Effector memory CD8-positive, alpha-beta T cell (primary cell): ENCODE measurements at regions not wholly inside any gene's neighbourhood (a gene's known extent, or its start where the extent isn't known, plus 50 kb on each side); places are given as distances from the start of the nearest gene placed in this dataset.

Source experiments
- ATAC-seq: fragments of 150-1000 bp; cut with Tn5 transposase; replicated peaks from 2 replicates; pipeline ENCODE4 v1.10.0; 2021; ENCODE audit warnings: mild to moderate bottlenecking, moderate library complexity
- DNase-seq, 3 experiments: peaks; one replicate each; pipeline ENCODE4 v3.0.0; 2021
- H3K27ac Mint-ChIP-seq, 2 donors: one replicate each; pipeline ENCODE4 v1.8.0; 2022; ENCODE audit warnings: mild to moderate bottlenecking in 2 of 2, mixed read lengths in 2 of 2, moderate library complexity in 2 of 2
- H3K27me3 Mint-ChIP-seq, 2 donors: one replicate each; pipeline ENCODE4 v1.8.0; 2022; ENCODE audit warnings: mixed read lengths in 2 of 2
- H3K36me3 Mint-ChIP-seq: one replicate; pipeline ENCODE4 v1.8.0; 2022; ENCODE audit warnings: mild to moderate bottlenecking, moderate library complexity, mixed read lengths; ENCODE audit not compliant: insufficient read depth
- H3K4me1 Mint-ChIP-seq, 2 donors: one replicate each; pipeline ENCODE4 v1.8.0; 2022; ENCODE audit warnings: low read depth in 2 of 2, mixed read lengths in 2 of 2
- H3K4me3 Mint-ChIP-seq, 2 donors: one replicate each; pipeline ENCODE4 v1.8.0; 2022; ENCODE audit warnings: mild to moderate bottlenecking in 2 of 2, mixed read lengths in 2 of 2, moderate library complexity in 2 of 2
- H3K9me3 Mint-ChIP-seq, 2 donors: one replicate each; pipeline ENCODE4 v1.8.0; 2022; ENCODE audit warnings: mixed read lengths in 2 of 2

DNA sequence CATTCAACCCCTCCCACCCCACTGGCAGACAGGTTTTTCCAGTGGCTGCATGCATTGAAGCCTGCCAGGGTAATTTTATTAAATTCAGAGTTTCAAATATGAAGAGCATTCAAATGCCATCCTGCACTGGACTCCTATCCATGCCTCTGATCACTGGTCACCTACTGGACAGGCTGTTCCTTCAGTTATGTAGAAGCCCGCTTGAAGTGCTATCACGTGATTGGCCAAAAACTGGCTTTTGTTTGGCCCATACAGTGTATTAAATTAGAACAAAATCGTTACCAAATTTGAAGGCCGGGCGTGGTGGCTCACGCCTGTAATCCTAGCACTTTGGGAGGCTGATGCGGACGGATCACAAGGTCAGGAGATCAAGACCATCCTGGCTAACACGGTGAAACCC lies 464.1 kb downstream of the TSN start:
- DNase-seq (no peak), ATAC-seq (no peak)
- Mint-ChIP-seq H3K27ac (no peak overlapping the region), H3K4me1 (no peaks in the 10 kb centered on the region), H3K27me3 (no peaks in the 10 kb centered on the region), H3K9me3 (no peaks in the 10 kb centered on the region), H3K36me3 (no peaks in the 10 kb centered on the region), H3K4me3 (no peak overlapping the region)

DNA sequence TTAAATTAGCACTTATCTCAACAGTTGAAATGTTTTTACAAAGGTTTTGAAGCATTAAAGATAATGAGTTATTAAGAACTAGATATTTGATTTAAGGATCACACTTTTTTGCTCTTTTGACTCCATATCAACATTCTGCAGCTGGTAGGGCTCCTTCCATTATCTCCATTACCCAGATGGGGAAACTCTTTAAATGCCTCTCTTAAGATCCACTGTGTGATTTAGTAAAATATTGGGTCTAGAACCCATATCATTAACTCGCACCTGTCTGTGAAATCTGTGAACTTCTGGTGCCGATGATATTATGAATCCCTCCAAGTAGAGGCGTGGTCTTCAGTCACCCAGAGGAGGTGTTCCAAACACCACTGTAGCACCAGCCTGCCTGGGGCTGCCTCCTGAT lies 466.2 kb downstream of the TSN start:
- Mint-ChIP-seq H3K27ac (no peak overlapping the region), H3K9me3 (peaks cover 5 to 8% of the 10 kb centered on the region in 2 donors), H3K36me3 (no peaks in the 10 kb centered on the region), H3K4me1 (no peaks in the 10 kb centered on the region), H3K27me3 (peaks cover 0 to 6% of the 10 kb centered on the region in 2 donors), H3K4me3 (no peak overlapping the region)
- ATAC-seq (no peak), DNase-seq (no peak)

DNA sequence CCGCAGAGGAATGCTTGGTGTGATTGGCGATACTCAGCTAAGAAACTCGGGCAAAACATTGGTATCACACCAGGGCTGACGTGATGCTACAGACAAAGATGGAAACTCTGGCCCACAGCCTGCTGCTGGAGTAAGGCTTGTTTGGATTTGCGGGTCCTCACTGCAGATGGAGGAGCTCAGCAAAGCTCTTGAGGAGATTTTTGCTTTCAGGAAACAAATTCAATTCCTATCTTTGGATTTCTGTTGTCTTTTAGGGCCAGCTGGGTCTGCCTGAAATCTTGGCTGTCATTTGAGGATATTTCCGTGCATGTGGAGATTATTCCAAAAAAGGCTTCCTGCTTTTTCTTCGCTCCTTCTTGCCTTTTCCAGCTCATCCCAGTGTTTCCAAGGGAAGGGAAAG lies 475.8 kb downstream of the TSN start:
- ATAC-seq (no peak), DNase-seq (no peak)
- no peaks in the 10 kb centered on the region for H3K4me1 Mint-ChIP-seq
- no peaks in the 10 kb centered on the region for H3K36me3 Mint-ChIP-seq
- H3K27ac Mint-ChIP-seq, result no peak overlapping the region
- peaks cover 0 to 1% of the 10 kb centered on the region in 2 donors for H3K27me3 Mint-ChIP-seq
- peaks cover 1 to 10% of the 10 kb centered on the region in 2 donors for H3K9me3 Mint-ChIP-seq
- H3K4me3 Mint-ChIP-seq, result no peak overlapping the region

DNA sequence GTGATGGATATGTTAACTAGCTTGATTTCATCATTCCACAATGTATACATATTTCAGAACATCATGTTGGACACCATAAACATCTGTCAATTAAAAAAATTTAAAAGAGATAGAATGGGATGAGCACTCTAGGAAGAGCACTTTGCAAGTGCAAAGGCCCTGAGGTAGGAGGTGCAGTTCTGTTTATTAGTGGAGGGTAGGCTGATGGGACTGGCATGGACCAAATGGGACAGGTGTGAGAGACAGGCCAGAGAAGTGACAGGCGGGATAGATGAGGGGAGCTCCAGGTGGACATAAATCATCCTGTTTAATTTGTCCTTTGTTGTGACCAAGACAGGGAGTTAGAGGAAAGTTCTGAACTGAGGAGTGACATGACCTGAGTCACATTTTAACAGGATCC lies 477.9 kb downstream of the TSN start:
- no peaks in the 10 kb centered on the region for H3K4me1 Mint-ChIP-seq
- ATAC-seq, result no peak

DNA sequence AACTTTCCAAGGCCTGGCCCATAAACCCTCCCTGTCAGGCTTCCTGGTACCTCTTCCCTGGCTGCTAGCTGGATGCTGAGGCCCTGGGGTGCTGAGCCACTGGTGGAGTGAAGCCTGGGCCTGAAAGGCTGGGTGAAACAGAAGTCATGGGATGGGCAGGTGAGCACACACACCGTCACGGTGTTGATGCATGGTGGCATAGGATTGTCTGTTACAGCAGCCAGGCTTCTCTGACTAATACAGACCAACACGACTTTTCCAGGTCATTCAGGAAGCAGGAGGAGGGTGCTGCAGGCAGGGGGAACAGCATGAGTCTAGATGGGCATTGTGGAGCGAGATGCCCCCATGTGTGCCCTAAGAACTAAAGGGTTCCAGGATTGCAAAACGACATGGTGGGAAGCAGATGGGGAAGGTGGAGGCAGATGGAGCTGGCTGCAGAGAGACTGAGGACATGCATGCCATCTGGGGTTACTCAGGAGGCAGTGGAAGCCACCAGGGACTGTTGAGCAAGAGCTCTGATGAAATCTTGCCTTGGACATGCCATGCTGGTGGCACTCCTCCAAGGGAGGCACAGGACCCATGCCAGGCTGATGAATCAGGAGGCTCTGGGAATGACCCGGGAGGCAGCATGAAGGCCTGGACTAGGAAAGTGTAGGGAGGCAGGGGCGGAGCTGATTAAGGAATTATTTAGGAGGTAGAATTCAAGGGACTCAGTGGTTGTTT lies 480.9 kb downstream of the TSN start:
- ATAC-seq, result no peak
- no peak overlapping the region for H3K4me3 Mint-ChIP-seq

More for the DNA sequence above, 477.9 kb downstream of the TSN start:
- Mint-ChIP-seq H3K27me3 (no peaks in the 10 kb centered on the region), H3K4me3 (no peak overlapping the region), H3K9me3 (no peaks in the 10 kb centered on the region), H3K36me3 (no peaks in the 10 kb centered on the region), H3K27ac (no peak overlapping the region)
- DNase-seq, result no peak

DNA sequence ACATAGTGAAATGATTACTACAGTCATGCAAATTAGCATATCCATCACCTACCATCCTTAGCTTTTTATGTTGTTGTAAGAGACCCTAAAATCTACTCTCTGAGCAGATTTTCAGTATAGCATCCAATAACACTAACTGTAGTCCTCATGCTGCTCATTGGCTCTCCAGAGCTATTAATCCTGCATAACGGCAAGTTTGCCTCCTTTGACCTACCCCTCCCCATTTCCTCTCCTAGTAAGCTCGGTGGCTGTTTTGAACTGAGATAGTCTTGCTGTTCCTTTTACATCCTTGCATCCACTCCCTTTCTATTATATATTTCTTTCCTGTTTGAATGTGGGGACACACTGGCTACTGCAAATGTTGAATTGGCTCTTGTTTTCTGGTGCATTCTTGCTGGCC lies 481.5 kb downstream of the TSN start:
- no peaks in the 10 kb centered on the region for H3K4me1 Mint-ChIP-seq
- DNase-seq, result no peak
- no peaks in the 10 kb centered on the region for H3K36me3 Mint-ChIP-seq
- H3K27me3 Mint-ChIP-seq, result no peaks in the 10 kb centered on the region
- no peak overlapping the region for H3K4me3 Mint-ChIP-seq
- no peaks in the 10 kb centered on the region for H3K9me3 Mint-ChIP-seq
- ATAC-seq, result no peak
- H3K27ac Mint-ChIP-seq, result no peak overlapping the region

More for the DNA sequence above, 480.9 kb downstream of the TSN start:
- no peaks in the 10 kb centered on the region for H3K4me1 Mint-ChIP-seq
- H3K27ac Mint-ChIP-seq, result no peak overlapping the region
- H3K27me3 Mint-ChIP-seq, result no peaks in the 10 kb centered on the region
- no peaks in the 10 kb centered on the region for H3K9me3 Mint-ChIP-seq
- H3K36me3 Mint-ChIP-seq, result no peaks in the 10 kb centered on the region
- DNase-seq, result no peak

DNA sequence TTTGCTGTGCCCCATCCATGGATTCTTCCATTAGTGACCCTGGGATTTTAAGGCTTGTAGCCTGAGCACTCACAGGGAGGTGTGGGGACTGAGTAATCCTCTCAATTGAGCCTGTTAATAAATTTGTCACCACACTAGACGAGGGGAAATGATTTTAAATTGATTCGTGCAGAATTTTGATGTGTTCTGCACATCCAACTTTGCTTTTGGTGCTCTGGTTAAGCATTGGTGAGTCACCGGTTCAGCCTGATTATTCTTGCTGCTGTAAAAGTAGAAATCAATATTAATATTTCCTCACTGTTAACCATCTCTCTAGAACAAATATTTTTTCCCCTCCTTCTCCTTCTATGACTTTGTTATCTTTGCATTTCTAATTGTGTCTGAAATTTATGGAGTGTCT lies 482.0 kb downstream of the TSN start:
- Mint-ChIP-seq H3K27ac (no peak overlapping the region), H3K4me3 (no peak overlapping the region), H3K36me3 (no peaks in the 10 kb centered on the region), H3K4me1 (no peaks in the 10 kb centered on the region), H3K27me3 (no peaks in the 10 kb centered on the region), H3K9me3 (no peaks in the 10 kb centered on the region)
- ATAC-seq, result no peak
- no peak for DNase-seq

DNA sequence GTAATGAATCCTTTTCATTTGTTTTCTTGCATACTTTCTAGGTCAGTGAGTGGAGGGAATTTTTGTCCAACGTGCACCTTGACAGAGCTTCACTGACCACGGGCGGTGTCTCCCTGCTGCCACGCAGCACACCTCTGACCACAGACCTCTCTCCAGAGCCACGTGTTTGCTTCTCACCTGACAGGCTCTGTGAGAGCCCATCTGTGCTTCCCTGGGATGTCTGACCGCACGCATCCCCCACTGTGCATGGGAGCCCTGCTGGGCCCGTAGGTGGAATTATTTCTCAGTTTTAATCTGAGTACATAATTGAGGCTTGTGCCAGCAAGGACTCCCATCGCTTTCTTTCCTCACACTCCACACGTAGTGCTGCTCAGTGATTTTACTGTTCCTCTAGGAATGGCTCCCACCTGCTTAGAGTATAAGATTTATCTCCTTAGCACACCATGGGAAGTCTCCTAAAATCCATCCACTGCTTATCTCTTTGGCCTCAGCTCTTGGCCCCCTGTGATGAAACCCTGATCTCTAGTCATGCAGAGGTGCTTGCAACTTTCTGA lies 482.6 kb downstream of the TSN start:
- Mint-ChIP-seq H3K4me1 (no peaks in the 10 kb centered on the region), H3K9me3 (no peaks in the 10 kb centered on the region), H3K36me3 (no peaks in the 10 kb centered on the region), H3K4me3 (no peak overlapping the region), H3K27me3 (no peaks in the 10 kb centered on the region), H3K27ac (no peak overlapping the region)
- DNase-seq (no peak), ATAC-seq (no peak)

DNA sequence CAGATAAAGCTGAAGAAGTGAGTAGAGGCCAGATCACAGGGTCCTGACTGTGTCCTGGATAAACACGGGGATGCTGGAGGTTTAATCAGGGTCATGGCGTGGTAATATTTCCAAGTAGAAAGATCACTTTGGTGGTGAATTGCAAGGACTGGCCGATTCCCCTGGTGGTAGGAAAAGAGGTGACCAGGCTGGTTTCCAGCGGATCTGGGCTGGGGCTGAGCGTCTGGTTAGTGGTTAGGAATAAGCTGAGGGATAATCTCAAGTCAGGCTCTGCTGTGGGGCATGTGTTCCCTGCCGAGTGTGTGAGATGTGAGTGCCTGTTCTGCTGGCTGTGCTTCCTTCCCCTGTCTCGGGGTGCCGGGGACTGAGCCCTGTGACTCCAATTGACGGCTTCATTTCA lies 484.0 kb downstream of the TSN start:
- DNase-seq, result no peak
- Mint-ChIP-seq H3K36me3 (no peaks in the 10 kb centered on the region), H3K27me3 (no peaks in the 10 kb centered on the region), H3K4me3 (no peak overlapping the region), H3K9me3 (no peaks in the 10 kb centered on the region), H3K27ac (no peak overlapping the region), H3K4me1 (no peaks in the 10 kb centered on the region)
- no peak for ATAC-seq

DNA sequence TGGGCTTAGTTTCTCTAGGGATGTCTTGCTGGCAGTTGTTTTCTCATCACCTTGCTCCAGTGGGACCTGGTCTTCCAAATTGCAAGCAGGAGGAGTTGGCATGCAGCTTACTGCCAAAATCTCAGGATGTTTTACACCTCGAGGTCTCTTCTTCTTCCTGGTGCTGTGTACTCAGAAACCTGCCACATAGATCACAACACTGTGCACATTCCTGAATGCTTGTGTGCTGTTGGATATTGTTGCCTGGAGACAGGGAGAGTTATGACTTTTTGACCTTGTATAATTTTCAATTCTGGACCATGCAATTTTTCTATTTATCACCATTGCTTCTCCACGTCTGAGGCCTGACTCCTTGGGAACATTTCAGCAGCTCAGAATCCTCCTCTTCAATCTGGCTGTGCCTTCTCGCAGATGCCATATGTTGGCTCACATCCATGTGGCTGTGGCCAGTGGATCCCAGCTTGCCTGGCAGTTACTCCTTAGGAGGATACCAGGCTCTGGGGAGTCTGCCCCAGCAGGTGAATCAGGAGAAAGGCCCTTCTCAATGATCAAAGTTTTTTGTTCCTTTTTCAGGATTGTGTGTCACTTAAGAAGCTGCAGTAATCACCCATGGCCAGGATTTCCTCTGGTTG lies 489.3 kb downstream of the TSN start:
- ATAC-seq, result no peak
- H3K36me3 Mint-ChIP-seq, result no peaks in the 10 kb centered on the region
- H3K4me1 Mint-ChIP-seq, result no peaks in the 10 kb centered on the region
- H3K27ac Mint-ChIP-seq, result no peak overlapping the region
- H3K9me3 Mint-ChIP-seq, result no peaks in the 10 kb centered on the region
- H3K27me3 Mint-ChIP-seq, result no peaks in the 10 kb centered on the region
- no peak overlapping the region for H3K4me3 Mint-ChIP-seq
- DNase-seq, result no peak

DNA sequence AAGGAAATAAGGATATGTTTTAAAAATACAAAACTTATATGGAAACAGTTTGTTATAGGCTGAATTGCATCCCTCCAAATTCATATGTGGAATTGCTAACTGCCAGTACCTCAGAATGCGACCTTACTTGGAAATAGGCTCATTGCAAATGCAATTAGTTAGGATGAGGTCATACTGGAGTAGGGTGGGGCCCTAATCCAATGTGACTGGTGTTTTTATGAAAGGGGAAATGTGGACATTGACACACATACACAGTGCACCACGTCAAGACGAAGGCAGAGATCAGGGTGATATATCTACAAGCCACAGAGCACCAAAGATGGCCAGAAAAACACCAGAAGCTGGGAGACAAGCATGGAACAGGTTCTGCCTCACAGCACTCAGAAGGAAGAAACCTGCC lies 494.2 kb downstream of the TSN start:
- H3K27me3 Mint-ChIP-seq, result no peaks in the 10 kb centered on the region
- DNase-seq (no peak), ATAC-seq (no peak)
- H3K36me3 Mint-ChIP-seq, result no peaks in the 10 kb centered on the region
- H3K4me3 Mint-ChIP-seq, result no peak overlapping the region
- no peaks in the 10 kb centered on the region for H3K4me1 Mint-ChIP-seq
- no peak overlapping the region for H3K27ac Mint-ChIP-seq
- H3K9me3 Mint-ChIP-seq, result no peaks in the 10 kb centered on the region

DNA sequence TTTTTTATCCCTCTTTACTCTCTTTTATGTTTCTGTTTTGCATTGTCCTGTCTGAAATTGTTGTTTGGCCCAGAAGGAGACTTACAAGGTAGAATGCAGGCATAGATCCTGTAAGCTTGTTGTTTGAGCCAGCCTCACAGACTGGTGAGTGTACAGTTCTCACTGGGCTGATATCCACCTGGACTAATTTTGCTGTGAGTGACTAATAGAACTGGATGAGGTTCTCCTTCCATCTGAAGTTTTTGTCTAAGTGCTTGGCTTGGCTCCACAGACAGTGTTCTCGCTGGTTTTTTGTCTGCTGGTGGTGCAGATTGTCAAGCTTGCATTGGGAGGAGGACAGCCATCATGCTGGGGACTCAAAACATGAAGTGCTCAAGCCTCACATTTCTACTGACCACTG lies 495.7 kb downstream of the TSN start:
- Mint-ChIP-seq H3K4me1 (no peaks in the 10 kb centered on the region), H3K4me3 (no peak overlapping the region), H3K9me3 (no peaks in the 10 kb centered on the region), H3K36me3 (no peaks in the 10 kb centered on the region), H3K27me3 (no peaks in the 10 kb centered on the region), H3K27ac (no peak overlapping the region)
- no peak for ATAC-seq
- no peak for DNase-seq

DNA sequence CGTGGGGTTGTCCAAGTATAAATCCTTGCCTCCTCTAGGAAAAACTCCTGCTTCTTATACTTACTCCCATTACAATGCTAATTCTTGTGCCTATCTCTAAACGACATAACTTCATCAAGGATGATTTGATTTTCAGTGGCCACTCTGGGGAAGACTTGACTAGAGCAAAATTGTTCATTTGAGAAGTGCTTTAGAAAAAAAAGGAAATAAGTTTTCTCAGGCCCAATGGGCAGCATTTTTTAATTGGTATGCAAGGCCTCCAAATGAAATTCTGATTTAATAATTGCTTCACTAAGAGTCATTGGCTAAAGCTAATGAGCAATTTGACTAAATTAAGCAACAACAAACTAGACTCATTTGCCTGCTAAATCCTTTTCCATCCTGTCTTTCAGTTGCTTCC lies 496.1 kb downstream of the TSN start:
- Mint-ChIP-seq H3K36me3 (no peaks in the 10 kb centered on the region), H3K4me3 (no peak overlapping the region), H3K27ac (no peak overlapping the region)

DNA sequence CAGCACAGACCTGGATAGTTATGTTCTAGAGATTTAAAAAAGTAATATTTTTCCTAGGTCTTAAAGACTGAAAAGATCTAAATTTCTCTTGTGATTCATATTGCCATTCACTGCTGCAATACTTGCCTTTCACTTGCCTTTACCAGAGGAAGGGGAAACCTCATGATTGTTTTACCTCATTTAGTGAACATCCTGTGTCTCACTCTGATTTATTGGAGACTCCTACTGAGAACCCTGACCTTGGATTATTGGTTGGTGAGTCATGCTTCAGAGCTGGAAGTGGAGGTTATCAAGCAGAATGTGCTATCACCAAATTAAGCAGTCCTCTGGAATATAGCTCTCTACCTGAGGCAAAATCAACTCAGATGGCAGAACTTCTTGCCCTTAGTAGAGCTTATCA lies 500.5 kb downstream of the TSN start:
- H3K4me3 Mint-ChIP-seq, result no peak overlapping the region
- DNase-seq, result no peak
- no peaks in the 10 kb centered on the region for H3K4me1 Mint-ChIP-seq
- no peaks in the 10 kb centered on the region for H3K27me3 Mint-ChIP-seq
- ATAC-seq, result no peak
- H3K9me3 Mint-ChIP-seq, result no peaks in the 10 kb centered on the region
- no peak overlapping the region for H3K27ac Mint-ChIP-seq
- no peaks in the 10 kb centered on the region for H3K36me3 Mint-ChIP-seq

More for the DNA sequence above, 496.1 kb downstream of the TSN start:
- no peaks in the 10 kb centered on the region for H3K27me3 Mint-ChIP-seq
- DNase-seq, result no peak
- ATAC-seq, result no peak
- no peaks in the 10 kb centered on the region for H3K9me3 Mint-ChIP-seq
- H3K4me1 Mint-ChIP-seq, result no peaks in the 10 kb centered on the region
